ENCODE measurements at regions not wholly inside any gene's neighbourhood (a gene's known extent, or its start where the extent isn't known, plus 50 kb on each side); places are given as distances from the start of the nearest gene placed in this dataset.

GRCh38 chr2:152825834-152826233, 107.4 kb downstream of the ARL6IP6 start:
- no peak overlapping the region for H3K27ac ChIP-seq
- no peak for TF ChIP-seq CTCF (IDR thresholded peaks at IDR 0.05)
- no peak for TF ChIP-seq ZFX (IDR thresholded peaks at IDR 0.05; ENCODE audit: borderline replicate concordance)

GRCh38 chr2:152823905-152824304, 105.5 kb downstream of the ARL6IP6 start:
- H3K27ac ChIP-seq, result no peak overlapping the region
- TF ChIP-seq ZFX (IDR thresholded peaks at IDR 0.05; ENCODE audit: borderline replicate concordance), result no peak
- no peak for TF ChIP-seq CTCF (IDR thresholded peaks at IDR 0.05)

DNA sequence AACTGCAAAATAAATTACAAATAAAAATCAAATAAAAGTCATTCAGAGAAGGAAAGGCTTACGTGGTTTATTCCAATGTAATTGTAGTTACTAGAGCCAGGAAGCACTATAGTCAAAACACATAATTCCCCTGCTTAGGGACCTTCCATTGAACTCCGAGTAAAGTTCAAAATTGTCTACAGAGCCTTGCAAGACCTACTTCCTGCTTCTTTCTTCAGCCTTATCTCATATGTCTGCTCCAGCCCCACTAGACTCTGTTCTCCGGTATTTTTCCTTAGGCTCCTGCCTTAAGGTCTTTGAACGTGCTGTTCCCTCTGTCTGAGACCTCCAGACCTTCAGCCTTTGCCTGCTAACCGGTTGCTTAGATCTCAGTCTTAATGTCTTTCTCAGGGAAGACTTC, 104.3 kb downstream of the ARL6IP6 start:
- no peak overlapping the region for H3K27ac ChIP-seq
- TF ChIP-seq ZFX (IDR thresholded peaks at IDR 0.05; ENCODE audit: borderline replicate concordance) (no peak), CTCF (IDR thresholded peaks at IDR 0.05) (no peak)

DNA sequence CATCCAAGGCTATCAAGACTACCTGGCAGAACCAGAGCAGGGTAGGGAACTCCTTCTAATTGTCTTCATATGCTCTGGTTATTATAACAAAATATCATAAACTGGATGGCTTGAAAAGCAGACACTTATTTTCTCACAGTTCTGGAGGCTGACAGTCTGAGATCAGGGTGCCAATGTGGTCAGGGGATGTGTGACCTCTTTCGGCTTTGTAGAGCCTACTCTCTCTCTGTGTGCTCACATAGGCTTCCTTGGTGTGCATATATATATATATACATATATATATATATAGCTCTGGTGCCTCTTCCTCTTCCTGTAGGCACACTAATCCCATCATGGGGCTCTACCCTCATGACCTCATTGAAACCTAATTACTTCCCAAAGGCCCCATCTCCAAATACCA, 101.6 kb downstream of the ARL6IP6 start:
- no peak overlapping the region for H3K27ac ChIP-seq
- TF ChIP-seq ZFX (IDR thresholded peaks at IDR 0.05; ENCODE audit: borderline replicate concordance) (no peak), CTCF (IDR thresholded peaks at IDR 0.05) (no peak)

GRCh38 chr2:152815634-152816257, 97.3 kb downstream of the ARL6IP6 start:
- no peak for TF ChIP-seq CTCF (IDR thresholded peaks at IDR 0.05)
- no peak overlapping the region for H3K27ac ChIP-seq

DNA sequence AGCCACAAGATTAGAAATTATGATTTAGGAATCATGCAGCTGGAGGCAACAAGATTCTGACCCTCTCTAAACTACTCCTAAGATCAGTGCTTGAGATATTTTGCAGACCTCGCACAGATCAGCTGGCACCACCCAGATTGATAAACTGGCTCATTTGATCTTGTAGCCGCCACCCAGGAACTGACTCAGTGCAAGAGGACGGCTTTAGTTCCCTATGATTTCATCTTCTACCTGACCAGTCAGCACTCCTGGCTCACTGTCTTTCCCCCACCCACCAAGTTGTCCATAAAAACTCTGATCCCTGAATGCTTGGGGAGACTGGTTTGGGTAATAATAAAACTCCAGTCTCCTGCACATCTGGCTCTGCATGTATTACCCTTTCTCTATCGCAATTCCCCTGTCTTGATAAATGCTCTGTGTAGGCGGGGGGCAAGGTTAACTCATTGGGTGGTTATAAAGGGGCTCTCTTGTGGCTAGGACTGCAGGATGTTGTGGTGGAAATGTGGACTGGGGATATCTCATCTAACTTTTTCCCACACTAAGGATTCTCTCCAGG, 96.1 kb downstream of the ARL6IP6 start:
- TF ChIP-seq ZFX (IDR thresholded peaks at IDR 0.05; ENCODE audit: borderline replicate concordance) (no peak), CTCF (IDR thresholded peaks at IDR 0.05) (no peak)

DNA sequence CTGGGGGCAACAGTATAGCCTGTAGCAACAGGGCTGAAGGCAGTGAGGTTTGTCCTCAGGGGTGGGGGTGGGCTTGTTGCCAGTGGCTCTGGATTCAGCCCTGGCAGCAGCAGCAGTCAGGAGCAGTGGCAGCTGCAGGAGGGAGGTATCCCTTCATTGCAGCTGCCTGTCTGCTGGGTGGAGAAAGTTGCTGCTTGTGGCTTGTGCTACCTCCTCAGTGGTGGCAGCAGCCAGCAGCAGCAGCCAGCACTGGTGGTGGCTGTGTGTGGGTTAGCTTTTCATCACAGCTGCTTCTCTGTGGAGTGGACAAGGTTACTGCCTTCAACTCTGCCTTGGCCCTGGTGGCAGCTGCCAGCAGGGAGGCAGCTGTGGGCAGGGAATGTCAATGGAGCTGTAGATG, 94.9 kb downstream of the ARL6IP6 start:
- no peak overlapping the region for H3K27ac ChIP-seq
- TF ChIP-seq CTCF (IDR thresholded peaks at IDR 0.05), result no peak
- TF ChIP-seq ZFX (IDR thresholded peaks at IDR 0.05; ENCODE audit: borderline replicate concordance), result no peak

More for the DNA sequence above, 96.1 kb downstream of the ARL6IP6 start:
- H3K27ac ChIP-seq, result no peak overlapping the region

Measured in 22Rv1 (cell line).